GM21737 (cell line): ENCODE measurements at regions not wholly inside any gene's neighbourhood (a gene's known extent, or its start where the extent isn't known, plus 50 kb on each side); places are given as distances from the start of the nearest gene placed in this dataset.

Experiments
- ATAC-seq: cut with Tn5 transposase; IDR thresholded peaks from one replicate; pipeline ENCODE4 v1.9.1; 2021; ENCODE audit warnings: mild to moderate bottlenecking, moderate library complexity; ENCODE audit not compliant: unreplicated experiment

GRCh38 chr2:76270096-76270710 is 559.5 kb upstream of the GCFC2 start:
- no peak for ATAC-seq

DNA sequence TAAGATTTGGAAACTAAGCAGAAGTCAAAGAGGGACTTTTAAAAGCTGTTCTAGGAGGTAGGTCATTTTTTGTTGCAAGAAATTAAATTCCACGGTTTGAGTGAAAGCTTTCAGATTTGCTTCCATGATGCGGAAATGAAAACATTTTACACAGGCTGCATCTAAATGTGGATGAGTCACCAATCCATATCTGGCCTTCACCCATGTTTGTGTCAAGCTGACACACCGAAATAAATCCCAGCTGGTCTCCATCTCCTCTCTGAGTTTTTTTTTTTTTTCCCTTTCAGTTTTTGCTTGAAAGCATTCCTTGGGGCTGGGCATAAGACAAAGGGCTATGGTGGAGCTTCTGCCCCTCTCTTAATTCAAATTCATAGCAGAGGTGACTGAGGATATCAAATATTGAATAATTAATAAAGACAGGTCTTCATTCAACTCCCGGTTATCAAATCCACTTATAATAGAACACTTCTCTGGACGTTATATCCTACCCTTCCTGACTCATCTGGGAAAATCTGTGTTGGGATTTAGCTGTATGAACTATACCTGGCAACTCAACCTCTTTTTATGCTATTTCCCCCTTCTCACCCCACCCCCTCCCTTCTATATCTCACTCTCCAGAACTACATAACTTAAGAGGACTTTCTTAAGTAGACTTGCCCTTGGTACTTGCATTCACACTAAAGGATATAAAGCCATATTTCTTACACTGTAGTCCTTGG is 558.3 kb upstream of the GCFC2 start:
- ATAC-seq, result no peak

DNA sequence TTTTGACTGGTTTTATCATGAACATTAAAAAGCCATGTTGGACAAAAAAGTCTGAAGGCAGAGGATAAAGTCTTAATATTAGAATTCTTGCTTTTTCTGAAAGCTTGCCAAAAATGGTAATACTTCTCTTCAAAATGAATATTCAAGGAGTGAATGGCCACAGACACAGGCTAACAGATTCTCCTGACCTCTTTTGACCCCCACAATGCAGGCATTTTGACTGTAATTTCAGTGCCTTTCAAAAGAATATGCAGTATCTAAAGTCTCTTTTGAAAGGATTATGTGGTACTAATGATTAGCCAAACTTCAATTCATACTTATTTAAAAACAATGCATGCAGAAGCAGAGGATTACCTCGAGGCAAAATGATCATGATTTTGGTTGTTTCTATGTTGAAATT is 557.8 kb upstream of the GCFC2 start:
- no peak for ATAC-seq

GRCh38 chr2:76257802-76258201 is 547.1 kb upstream of the GCFC2 start:
- no peak for ATAC-seq

DNA sequence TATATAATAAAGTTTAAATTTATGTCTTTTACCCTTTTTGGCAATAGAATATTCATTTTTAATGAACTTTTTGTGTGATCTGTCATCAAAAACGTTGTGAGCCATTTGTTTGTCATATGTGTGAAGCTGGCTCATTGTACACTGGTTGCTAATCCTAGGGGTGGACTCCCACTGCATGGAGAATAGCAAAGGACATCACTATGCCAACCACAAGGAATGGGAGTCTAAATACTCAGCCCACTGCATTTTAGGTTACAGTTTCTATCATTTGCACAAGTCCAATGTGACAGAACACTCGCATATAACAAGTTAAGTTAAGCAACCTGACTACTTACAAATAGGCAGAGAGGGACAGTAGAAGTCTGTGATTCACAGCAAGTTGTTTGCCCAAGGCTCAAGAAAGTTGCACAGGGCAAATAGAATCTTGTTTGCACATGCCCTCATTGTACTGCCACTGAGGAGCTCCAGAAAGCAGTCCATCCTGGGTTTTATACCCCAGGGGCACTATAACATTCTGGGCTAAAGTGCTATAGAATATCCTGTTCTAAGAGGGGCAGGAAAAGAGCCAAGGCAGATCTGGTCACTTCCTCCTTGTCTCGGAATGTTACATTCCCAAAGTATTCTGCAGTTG is 545.9 kb upstream of the GCFC2 start:
- ATAC-seq, result no peak

DNA sequence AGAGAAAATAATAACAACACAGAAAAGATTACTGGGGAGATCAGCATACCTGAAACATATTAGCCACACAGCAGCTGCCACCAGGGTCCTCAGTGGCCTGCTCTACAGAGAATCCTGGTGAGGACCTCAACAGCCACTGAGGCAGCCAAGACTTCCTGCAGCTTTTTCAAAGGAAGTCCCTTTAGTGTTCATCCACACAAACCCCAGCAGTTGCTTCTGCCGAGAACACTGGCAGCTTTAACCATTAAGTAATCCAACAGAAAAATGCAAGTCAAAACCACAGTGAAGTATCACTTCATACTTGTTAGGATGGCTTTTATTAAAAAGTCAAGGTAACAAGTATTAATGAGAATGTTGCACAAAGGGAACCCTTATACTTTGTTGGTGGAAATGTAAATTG is 542.0 kb upstream of the GCFC2 start:
- no peak for ATAC-seq

- ATAC-seq, result no peak
Observed at GRCh38 chr2:76251342-76251741, 540.6 kb upstream of the GCFC2 start.

GRCh38 chr2:76247006-76247405 is 536.3 kb upstream of the GCFC2 start:
- no peak for ATAC-seq

GRCh38 chr2:76211991-76212985 is 501.6 kb upstream of the GCFC2 start:
- ATAC-seq, result no peak

GRCh38 chr2:76210551-76210950 is 499.8 kb upstream of the GCFC2 start:
- ATAC-seq, result no peak

DNA sequence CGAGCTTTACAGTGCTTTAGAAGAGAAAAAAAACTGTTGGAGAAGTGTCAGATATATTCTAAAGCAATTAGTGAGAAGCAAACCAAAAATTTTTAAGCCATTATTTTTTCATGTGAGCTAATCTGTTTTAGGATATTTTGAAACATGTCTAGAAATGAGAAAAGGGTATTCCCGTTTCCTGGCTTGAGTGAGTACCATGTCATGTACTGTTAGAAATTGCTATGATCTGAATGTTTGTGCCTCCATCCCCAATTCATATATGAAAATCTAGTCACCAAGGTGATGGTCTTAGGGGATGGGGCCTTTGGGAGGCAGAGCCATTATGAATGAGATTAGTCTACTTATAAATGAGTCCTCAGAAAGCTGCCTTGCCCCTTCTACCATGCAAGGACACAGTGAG is 493.3 kb upstream of the GCFC2 start:
- no peak for ATAC-seq

GRCh38 chr2:76202866-76203265 is 492.2 kb upstream of the GCFC2 start:
- ATAC-seq, result no peak

DNA sequence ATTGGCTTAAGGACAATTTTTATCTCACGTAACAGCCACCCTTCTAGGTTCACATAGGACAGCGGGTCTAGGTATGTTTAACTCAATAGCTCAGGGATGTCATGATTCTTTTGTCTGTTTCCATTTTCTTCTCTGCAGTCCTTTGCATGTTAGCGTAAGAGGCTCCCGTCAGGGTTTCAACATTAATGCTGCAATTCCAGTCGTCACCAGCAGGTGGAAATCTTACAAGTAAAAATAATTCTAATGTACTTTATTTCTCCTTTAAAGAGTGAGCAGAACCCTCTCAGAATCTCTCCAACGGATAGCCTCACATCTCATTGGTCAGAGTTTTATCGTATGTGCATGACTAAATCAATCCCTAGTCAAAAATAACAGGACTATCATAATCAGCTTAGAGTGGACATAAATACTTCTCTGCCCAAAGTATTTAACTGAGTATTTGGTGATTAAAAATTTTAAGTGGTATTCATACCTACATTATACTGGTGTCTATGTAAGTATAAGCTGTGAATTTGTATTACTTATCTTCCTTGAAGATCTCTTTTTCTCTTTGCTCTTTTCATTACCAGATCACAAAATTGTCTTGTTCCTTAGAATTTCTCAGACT is 487.2 kb upstream of the GCFC2 start:
- no peak for ATAC-seq

- ATAC-seq, result no peak
Observed at GRCh38 chr2:76197428-76197827, 486.7 kb upstream of the GCFC2 start.

- ATAC-seq, result no peak
Observed at GRCh38 chr2:76194031-76194775, 483.5 kb upstream of the GCFC2 start.

DNA sequence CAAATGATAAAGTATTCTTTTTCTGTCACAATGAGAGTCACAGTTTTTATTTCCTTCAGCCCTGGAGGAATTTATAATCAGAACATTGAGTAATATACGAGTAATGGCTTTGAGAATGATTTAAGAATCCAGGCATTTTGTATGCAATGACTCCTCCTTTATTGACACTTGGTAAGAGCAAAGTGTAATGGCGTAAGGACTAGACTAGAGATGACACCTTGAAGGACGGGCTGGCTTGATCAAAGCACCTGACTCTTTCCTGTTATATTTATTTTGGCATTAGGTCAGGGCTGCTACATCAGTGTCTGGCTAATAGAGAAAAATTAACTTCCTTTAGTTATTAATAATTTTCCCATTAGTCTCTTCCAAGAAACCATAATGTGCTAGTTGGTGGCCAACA is 482.4 kb upstream of the GCFC2 start:
- no peak for ATAC-seq

DNA sequence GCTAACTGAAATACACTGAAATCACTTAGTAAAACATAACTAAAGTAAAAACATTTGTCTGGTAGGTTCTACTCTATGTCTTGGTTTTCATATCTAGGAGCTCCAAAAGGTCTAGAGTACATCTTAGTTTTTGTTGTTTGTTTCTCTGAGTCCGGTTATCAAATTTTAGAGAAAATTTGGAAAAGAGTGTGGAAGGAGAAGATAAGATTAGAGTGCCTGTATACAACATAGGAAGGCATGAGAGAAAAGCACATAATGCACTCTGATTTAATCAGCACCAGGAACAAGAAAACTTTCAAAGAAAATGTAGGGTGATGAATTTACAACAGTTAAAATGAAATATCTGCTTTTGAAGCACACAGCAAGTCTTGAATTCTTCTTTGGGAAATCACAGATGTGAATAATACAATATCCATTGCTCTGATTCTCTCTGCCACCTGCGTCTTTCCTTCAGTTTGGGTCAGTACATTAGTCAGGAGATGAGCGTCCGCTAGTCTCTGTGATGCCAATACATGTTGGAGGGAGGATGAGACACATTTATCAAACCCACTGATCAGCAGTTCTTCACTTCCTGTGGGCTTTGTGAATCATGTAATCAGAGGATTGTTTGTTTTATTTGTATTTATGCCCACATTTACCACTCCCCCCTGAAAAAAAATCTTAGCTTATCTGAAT is 477.8 kb upstream of the GCFC2 start:
- no peak for ATAC-seq

DNA sequence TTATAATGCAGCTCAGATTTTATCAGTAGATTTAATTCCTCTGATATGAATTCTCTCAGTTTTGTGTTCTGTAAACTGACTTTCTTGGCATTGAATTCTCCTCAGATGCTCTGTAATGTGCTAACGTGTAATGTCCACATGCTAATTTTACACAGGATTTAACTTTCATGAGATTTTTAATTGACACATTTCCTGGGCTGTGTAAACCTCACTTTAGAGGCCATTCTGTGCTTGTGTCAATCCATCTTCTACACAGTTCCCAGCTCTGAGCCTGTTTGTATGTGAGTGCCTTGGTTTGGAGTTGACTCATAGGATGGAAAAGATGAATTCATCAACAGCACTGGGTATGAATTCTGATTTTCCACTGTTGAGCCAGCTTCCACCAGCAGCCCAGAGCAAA is 476.7 kb upstream of the GCFC2 start:
- ATAC-seq, result no peak

- no peak for ATAC-seq
Observed at GRCh38 chr2:76180676-76181075, 470.0 kb upstream of the GCFC2 start.

- no peak for ATAC-seq
Observed at GRCh38 chr2:76178610-76179009, 467.9 kb upstream of the GCFC2 start.
